ENCODE measurements at regions not wholly inside any gene's neighbourhood (a gene's known extent, or its start where the extent isn't known, plus 50 kb on each side); places are given as distances from the start of the nearest gene placed in this dataset.

DNA sequence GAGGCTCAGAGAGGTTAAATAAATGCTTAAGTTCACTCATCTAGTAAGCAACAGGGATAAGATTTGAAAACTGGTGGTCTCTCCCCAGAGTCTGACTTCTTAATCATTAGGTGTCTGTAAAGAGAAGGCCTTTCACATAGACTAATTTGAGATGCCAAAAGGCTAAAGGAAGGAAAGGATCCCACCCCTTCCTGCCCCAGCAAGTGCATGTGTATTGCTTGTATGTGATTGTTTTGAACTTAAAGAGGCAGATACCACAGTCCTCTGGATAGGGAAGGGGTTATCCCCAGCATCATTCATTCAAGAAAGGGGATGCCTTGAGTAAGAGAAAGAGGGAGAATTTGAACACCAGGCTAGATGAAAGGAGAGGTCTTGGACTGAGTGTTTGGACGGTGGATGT lies 192.0 kb downstream of the OGFRL1 start:
- TF ChIP-seq, protein P1, sequence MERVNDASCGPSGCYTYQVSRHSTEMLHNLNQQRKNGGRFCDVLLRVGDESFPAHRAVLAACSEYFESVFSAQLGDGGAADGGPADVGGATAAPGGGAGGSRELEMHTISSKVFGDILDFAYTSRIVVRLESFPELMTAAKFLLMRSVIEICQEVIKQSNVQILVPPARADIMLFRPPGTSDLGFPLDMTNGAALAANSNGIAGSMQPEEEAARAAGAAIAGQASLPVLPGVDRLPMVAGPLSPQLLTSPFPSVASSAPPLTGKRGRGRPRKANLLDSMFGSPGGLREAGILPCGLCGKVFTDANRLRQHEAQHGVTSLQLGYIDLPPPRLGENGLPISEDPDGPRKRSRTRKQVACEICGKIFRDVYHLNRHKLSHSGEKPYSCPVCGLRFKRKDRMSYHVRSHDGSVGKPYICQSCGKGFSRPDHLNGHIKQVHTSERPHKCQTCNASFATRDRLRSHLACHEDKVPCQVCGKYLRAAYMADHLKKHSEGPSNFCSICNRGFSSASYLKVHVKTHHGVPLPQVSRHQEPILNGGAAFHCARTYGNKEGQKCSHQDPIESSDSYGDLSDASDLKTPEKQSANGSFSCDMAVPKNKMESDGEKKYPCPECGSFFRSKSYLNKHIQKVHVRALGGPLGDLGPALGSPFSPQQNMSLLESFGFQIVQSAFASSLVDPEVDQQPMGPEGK (CRISPR knock-in tag; IDR thresholded peaks at IDR 0.05; ENCODE audit: borderline replicate concordance): no peak
- TF ChIP-seq ISL1 (CRISPR knock-in tag; IDR thresholded peaks at IDR 0.05) (no peak), ZNF8 (CRISPR knock-in tag; IDR thresholded peaks at IDR 0.05) (no peak), PPARA (CRISPR knock-in tag; IDR thresholded peaks at IDR 0.05; ENCODE audit: borderline replicate concordance) (no peak), ZFP3 (CRISPR knock-in tag; IDR thresholded peaks at IDR 0.05) (no peak), RARB (CRISPR knock-in tag; IDR thresholded peaks at IDR 0.05) (no peak), TCF4 (CRISPR knock-in tag; IDR thresholded peaks at IDR 0.05; ENCODE audit: borderline replicate concordance) (no peak)

Data from SK-N-SH treated with all-trans-retinoic acid at 6 μM for 48 hours (cell line).